ENCODE measurements at regions not wholly inside any gene's neighbourhood (a gene's known extent, or its start where the extent isn't known, plus 50 kb on each side); places are given as distances from the start of the nearest gene placed in this dataset.

DNA sequence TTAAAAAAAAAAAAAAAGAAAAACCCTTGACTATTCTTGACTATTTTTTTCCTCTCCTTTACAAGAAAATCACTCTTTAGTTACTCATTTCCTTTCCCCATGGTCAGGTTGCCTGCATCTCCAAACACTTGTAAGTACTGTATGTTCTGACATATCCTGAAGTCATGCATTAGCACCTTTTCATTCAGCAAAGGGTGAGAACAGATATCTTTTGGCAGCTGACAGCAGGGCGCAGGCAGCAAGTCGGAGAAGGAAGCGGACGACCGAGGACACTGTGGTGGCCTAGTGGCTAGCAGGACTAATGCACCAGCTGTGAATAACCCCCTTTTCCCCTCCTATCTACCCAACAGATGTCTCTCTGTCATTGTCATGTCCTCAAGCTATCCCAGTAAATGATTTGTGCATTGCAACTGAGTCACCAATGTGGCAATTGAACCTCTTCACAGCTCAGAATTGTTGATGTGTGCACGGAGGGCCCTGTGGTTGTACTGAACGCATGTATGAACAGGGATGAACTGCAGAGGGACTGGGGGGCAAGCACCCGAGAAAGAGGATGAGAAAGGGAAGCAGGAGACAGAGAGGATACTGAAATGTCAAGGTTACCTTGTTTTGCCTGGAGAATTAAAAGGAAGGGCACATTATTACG lies 996.0 kb upstream of the ARRDC3 start:
- POLR2A ChIA-PET, result no interaction called here
- CTCF ChIA-PET, result no interaction called here
- TF ChIP-seq, protein P1, sequence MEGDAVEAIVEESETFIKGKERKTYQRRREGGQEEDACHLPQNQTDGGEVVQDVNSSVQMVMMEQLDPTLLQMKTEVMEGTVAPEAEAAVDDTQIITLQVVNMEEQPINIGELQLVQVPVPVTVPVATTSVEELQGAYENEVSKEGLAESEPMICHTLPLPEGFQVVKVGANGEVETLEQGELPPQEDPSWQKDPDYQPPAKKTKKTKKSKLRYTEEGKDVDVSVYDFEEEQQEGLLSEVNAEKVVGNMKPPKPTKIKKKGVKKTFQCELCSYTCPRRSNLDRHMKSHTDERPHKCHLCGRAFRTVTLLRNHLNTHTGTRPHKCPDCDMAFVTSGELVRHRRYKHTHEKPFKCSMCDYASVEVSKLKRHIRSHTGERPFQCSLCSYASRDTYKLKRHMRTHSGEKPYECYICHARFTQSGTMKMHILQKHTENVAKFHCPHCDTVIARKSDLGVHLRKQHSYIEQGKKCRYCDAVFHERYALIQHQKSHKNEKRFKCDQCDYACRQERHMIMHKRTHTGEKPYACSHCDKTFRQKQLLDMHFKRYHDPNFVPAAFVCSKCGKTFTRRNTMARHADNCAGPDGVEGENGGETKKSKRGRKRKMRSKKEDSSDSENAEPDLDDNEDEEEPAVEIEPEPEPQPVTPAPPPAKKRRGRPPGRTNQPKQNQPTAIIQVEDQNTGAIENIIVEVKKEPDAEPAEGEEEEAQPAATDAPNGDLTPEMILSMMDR (IDR thresholded peaks at IDR 0.05; ENCODE audit: control extremely low read depth, extremely low read depth, low read depth, missing control alignments), result no peak
- no peak for DNase-seq (ENCODE audit: extremely low spot score)

DNA sequence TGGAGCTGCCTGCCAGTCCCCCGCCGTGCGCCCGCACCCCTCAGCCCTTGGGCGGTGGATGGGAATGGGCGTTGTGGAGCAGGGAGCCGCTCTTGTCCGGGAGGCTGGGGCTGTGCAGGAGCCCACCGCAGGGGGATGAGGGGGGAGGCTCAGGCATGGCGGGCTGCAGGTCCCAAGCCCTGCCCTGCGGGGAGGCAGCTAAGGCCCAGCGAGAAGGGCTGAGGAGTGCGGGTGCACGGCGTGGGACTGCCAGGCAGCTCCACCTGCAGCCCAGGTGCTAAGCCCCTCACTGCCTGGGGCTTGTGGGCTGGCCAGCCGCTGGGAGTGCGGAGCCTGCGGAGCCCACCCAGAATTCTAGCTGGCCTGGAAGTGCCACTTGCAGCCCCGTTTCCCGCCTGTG lies 991.7 kb upstream of the ARRDC3 start:
- no peak for DNase-seq (ENCODE audit: extremely low spot score)
- TF ChIP-seq, protein P1 (IDR thresholded peaks at IDR 0.05; ENCODE audit: control extremely low read depth, extremely low read depth, low read depth, missing control alignments), result no peak
- ChIA-PET CTCF (interaction anchor here (1.5 kb wide), 1 partner anchor 67 kb away, joined by 3 read pairs; no protein-coding TSS in a partner anchor), POLR2A (no interaction called here)

DNA sequence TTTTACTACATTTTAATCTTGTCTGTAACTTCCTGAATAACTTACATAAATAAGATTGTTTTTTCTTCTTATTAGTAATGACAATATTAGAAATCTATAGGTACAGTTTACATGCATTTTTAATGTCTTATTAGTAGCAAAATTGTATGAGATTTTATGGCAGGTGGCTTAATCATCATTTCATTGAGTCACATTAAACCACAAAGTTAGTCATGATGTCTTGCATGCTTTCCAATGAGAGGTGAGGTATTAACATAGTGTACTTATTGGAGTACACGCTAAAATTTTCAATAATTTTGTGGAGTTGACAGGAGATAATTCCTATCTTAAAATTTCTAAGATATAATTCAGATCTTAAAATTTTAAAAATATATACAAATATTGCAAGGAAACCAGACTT lies 989.6 kb upstream of the ARRDC3 start:
- CTCF ChIA-PET, result no interaction called here
- POLR2A ChIA-PET, result no interaction called here
- DNase-seq (ENCODE audit: extremely low spot score), result no peak
- TF ChIP-seq, protein P1 (IDR thresholded peaks at IDR 0.05; ENCODE audit: control extremely low read depth, extremely low read depth, low read depth, missing control alignments), result no peak

DNA sequence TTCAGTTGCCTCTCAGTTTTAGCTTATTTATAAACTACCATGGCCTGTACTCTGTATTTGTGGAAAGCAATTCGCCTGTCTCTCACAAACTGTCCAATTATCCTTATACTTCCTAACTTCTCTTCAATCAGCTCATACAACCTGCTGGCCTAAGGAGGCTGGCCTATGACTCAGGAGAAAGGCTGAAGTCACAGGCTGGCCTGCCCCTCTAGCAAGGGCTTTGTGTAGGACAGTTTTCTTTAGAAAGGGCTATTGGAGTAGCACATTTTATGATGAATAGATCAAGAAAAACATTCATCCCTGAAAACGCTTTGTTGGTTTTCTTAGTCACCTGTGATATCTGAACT lies 988.7 kb upstream of the ARRDC3 start:
- ChIA-PET CTCF (no interaction called here), POLR2A (no interaction called here)
- no peak for DNase-seq (ENCODE audit: extremely low spot score)
- TF ChIP-seq, protein P1 (IDR thresholded peaks at IDR 0.05; ENCODE audit: control extremely low read depth, extremely low read depth, low read depth, missing control alignments), result no peak

DNA sequence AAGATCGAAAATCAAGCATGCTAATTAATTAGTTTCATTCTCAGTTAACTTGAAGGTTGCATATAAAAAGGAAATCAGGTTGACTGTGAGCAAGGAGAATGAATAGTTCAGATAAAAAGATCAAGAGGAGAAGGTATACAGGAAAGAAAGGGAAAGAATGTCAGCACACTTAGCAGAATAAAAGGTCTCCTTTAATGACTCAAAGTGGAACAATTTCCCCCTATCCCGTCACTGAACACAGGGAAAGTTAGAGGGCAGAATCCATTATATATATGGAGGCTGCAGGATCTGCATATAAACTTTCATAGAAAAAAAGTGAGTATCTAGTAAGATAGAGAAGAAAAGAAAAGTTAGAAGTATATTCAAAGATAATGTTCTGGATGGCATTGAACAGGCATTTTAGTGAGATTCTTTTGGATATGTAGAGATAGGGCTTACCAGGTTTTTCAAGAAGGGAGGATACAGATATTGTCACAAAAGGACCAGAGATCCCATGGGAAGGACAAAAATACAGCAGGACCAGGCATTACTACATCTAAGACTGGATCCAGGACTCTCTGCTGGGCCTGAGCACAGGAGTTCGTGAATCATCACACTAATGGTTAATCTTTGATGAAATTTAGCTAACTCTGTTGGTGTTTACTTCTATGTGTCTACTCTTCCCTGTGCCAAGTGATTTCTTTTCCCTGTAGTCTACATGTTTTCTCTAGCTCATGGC lies 988.2 kb upstream of the ARRDC3 start:
- TF ChIP-seq, protein P1 (IDR thresholded peaks at IDR 0.05; ENCODE audit: control extremely low read depth, extremely low read depth, low read depth, missing control alignments), result no peak
- ChIA-PET CTCF (no interaction called here), POLR2A (no interaction called here)
- no peak for DNase-seq (ENCODE audit: extremely low spot score)

DNA sequence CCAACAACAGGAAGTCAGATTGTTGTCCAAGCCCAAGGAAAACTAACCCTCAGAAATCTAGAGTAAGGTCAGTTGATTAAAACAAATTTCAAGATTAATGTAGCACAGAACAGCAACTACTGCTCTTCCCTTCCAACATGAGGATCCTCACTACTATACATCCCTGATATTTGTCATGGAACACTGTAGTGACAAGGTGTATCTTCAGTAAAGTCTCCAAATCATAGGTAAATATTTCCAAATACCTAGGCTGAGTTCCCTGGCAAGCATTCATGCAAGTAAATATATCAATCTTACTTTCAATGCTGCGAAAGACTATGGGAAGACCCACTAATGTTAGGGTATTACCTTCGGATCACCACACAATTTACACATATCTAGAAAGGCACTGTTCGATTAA lies 986.9 kb upstream of the ARRDC3 start:
- CTCF ChIA-PET, result no interaction called here
- POLR2A ChIA-PET, result no interaction called here
- TF ChIP-seq, protein P1 (IDR thresholded peaks at IDR 0.05; ENCODE audit: control extremely low read depth, extremely low read depth, low read depth, missing control alignments), result no peak
- no peak for DNase-seq (ENCODE audit: extremely low spot score)

All from GM10248 (cell line).